ENCODE measurements at regions not wholly inside any gene's neighbourhood (a gene's known extent, or its start where the extent isn't known, plus 50 kb on each side); places are given as distances from the start of the nearest gene placed in this dataset.

- Mint-ChIP-seq H3K4me1 (no peaks in the 10 kb centered on the region), H3K36me3 (no peaks in the 10 kb centered on the region), H3K27me3 (peaks cover 17 to 23% of the 10 kb centered on the region in 2 donors), H3K4me3 (no peak overlapping the region), H3K9me3 (no peaks in the 10 kb centered on the region), H3K27ac (no peak overlapping the region)
- no peak for DNase-seq
- no peak for ATAC-seq (replicated peaks)
Observed at GRCh38 chr9:135369412-135369990, 110.1 kb upstream of the PPP1R26 start.

- DNase-seq (no peak), ATAC-seq (replicated peaks) (no peak)
- H3K4me3 Mint-ChIP-seq = no peak overlapping the region
- H3K36me3 Mint-ChIP-seq = no peaks in the 10 kb centered on the region
- H3K27me3 Mint-ChIP-seq = peaks cover 18 to 24% of the 10 kb centered on the region in 2 donors
- no peaks in the 10 kb centered on the region for H3K4me1 Mint-ChIP-seq
- H3K27ac Mint-ChIP-seq = no peak overlapping the region
- H3K9me3 Mint-ChIP-seq = no peaks in the 10 kb centered on the region
Observed at GRCh38 chr9:135370411-135371375, 108.9 kb upstream of the PPP1R26 start.

DNA sequence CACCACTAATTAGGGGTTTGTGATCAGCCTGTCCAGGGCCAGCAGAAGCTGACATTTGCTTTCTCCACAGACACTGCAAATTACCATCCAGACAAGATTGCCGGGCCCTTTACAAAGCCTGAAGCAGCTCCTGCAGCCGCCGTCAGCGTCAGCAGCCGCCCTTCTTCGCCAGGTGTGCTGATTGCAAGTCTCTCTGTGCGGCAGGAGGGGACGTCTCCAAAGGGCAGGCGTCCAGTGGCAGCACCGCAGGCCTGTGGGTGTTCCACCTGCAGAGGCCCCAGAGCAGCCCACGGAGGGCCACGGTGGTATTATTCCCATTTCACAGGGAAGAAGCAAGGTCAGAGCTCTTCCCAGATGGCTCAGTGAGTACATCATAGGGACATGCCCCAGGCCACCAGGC is 108.0 kb upstream of the PPP1R26 start:
- no peaks in the 10 kb centered on the region for H3K4me1 Mint-ChIP-seq
- H3K27me3 Mint-ChIP-seq = peaks cover 19% of the 10 kb centered on the region in 2 donors
- no peak overlapping the region for H3K27ac Mint-ChIP-seq
- DNase-seq (no peak), ATAC-seq (replicated peaks) (no peak)
- no peak overlapping the region for H3K4me3 Mint-ChIP-seq
- H3K9me3 Mint-ChIP-seq = no peaks in the 10 kb centered on the region
- H3K36me3 Mint-ChIP-seq = no peaks in the 10 kb centered on the region

DNA sequence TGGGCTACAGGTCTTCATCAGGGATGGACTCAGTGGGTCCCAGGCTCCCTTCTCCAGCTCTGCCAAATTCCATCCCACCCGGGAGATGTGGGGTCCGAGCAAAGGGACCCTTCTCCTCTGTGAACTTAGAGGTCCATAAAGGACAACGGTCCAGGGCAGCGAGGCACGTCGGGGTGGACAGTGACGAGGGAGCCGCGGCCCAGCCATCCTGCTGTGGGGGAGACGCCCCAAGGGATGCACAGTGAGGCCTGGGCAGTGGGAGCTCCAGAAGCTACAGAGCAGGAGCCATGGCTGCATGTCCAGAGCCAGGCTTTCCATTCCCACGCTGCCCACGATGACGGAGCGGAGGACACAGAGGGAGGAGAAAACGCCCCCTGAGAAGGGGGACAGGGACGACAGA is 107.5 kb upstream of the PPP1R26 start:
- Mint-ChIP-seq H3K36me3 (no peaks in the 10 kb centered on the region), H3K27ac (no peak overlapping the region), H3K4me1 (no peaks in the 10 kb centered on the region), H3K9me3 (no peaks in the 10 kb centered on the region), H3K27me3 (peaks cover 16 to 19% of the 10 kb centered on the region in 2 donors), H3K4me3 (no peak overlapping the region)
- DNase-seq = no peak
- no peak for ATAC-seq (replicated peaks)

- no peak overlapping the region for H3K27ac Mint-ChIP-seq
- ATAC-seq (replicated peaks) (no peak), DNase-seq (no peak)
- no peak overlapping the region for H3K4me3 Mint-ChIP-seq
- peaks cover 12 to 19% of the 10 kb centered on the region in 2 donors for H3K27me3 Mint-ChIP-seq
- no peaks in the 10 kb centered on the region for H3K36me3 Mint-ChIP-seq
- H3K4me1 Mint-ChIP-seq = no peaks in the 10 kb centered on the region
- no peaks in the 10 kb centered on the region for H3K9me3 Mint-ChIP-seq
Observed at GRCh38 chr9:135372501-135373008, 107.0 kb upstream of the PPP1R26 start.

- Mint-ChIP-seq H3K4me1 (no peaks in the 10 kb centered on the region), H3K36me3 (no peaks in the 10 kb centered on the region), H3K9me3 (no peaks in the 10 kb centered on the region), H3K27me3 (peaks cover 12 to 22% of the 10 kb centered on the region in 2 donors), H3K27ac (no peak overlapping the region), H3K4me3 (no peak overlapping the region)
- DNase-seq (no peak), ATAC-seq (replicated peaks) (no peak)
Observed at GRCh38 chr9:135373151-135373685, 106.4 kb upstream of the PPP1R26 start.

- DNase-seq (no peak), ATAC-seq (replicated peaks) (no peak)
- no peaks in the 10 kb centered on the region for H3K9me3 Mint-ChIP-seq
- H3K27me3 Mint-ChIP-seq = peaks cover 12 to 23% of the 10 kb centered on the region in 2 donors
- no peak overlapping the region for H3K27ac Mint-ChIP-seq
- H3K4me3 Mint-ChIP-seq = no peak overlapping the region
- no peaks in the 10 kb centered on the region for H3K36me3 Mint-ChIP-seq
- no peaks in the 10 kb centered on the region for H3K4me1 Mint-ChIP-seq
Observed at GRCh38 chr9:135373820-135374219, 105.8 kb upstream of the PPP1R26 start.

- Mint-ChIP-seq H3K27ac (no peak overlapping the region), H3K27me3 (peaks cover 12 to 23% of the 10 kb centered on the region in 2 donors), H3K4me1 (no peaks in the 10 kb centered on the region), H3K4me3 (no peak overlapping the region), H3K9me3 (peaks cover 0 to 1% of the 10 kb centered on the region in 2 donors), H3K36me3 (no peaks in the 10 kb centered on the region)
- DNase-seq = no peak
- ATAC-seq (replicated peaks) = no peak
Observed at GRCh38 chr9:135374591-135374990, 105.0 kb upstream of the PPP1R26 start.

DNA sequence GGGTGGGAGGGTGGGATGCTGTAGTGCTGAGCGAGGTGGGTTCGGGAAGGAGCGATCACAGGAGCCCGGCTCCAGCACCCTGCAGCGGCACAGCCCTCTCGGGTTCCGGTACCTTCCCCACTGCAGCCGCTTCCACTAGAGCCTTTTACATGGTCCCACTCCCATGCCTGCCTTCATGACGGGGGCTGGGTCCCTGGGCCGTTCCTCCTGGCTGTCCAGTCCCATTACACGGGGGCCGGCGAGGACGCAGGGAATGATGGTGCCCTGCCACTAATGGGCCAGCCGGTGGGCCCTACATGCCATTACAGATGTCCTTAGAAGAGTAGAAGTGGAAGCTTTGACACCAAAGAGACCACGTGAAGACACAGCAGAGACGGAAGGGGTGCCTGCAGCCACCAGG is 104.6 kb upstream of the PPP1R26 start:
- H3K4me1 Mint-ChIP-seq = no peaks in the 10 kb centered on the region
- no peak overlapping the region for H3K27ac Mint-ChIP-seq
- H3K36me3 Mint-ChIP-seq = no peaks in the 10 kb centered on the region
- no peak for DNase-seq
- ATAC-seq (replicated peaks) = no peak
- H3K4me3 Mint-ChIP-seq = no peak overlapping the region
- peaks cover 12 to 23% of the 10 kb centered on the region in 2 donors for H3K27me3 Mint-ChIP-seq
- peaks cover 0 to 1% of the 10 kb centered on the region in 2 donors for H3K9me3 Mint-ChIP-seq

GRCh38 chr9:135376511-135377265 is 102.9 kb upstream of the PPP1R26 start:
- H3K9me3 Mint-ChIP-seq = peaks cover 0 to 3% of the 10 kb centered on the region in 2 donors
- H3K27ac Mint-ChIP-seq = no peak overlapping the region
- peaks cover 12 to 23% of the 10 kb centered on the region in 2 donors for H3K27me3 Mint-ChIP-seq
- DNase-seq (no peak), ATAC-seq (replicated peaks) (no peak)
- H3K36me3 Mint-ChIP-seq = no peaks in the 10 kb centered on the region
- H3K4me3 Mint-ChIP-seq = no peak overlapping the region
- H3K4me1 Mint-ChIP-seq = no peaks in the 10 kb centered on the region

DNA sequence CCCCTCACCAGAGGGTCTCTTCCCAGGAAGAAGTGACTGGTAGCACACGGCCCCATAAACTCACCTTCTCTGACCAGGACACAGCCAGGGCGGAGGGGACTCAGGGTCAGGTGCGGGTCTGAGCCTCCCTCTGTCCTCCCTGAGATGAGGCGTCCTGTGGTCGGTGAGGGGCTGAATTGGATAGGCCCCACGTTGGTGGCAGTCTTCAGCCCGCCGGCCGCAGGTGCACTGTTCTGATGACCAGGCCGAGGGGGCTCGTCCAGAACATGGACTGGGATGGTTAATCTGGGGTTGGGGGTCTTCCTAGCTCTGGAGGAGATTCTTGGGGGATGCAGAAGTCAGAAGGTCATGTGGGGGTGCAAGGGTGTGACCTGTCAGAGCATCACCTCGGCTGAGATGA is 102.2 kb upstream of the PPP1R26 start:
- H3K4me3 Mint-ChIP-seq = no peak overlapping the region
- H3K4me1 Mint-ChIP-seq = no peaks in the 10 kb centered on the region
- H3K9me3 Mint-ChIP-seq = peaks cover 0 to 3% of the 10 kb centered on the region in 2 donors
- H3K27ac Mint-ChIP-seq = no peak overlapping the region
- DNase-seq = no peak
- no peaks in the 10 kb centered on the region for H3K36me3 Mint-ChIP-seq
- no peak for ATAC-seq (replicated peaks)
- peaks cover 12 to 26% of the 10 kb centered on the region in 2 donors for H3K27me3 Mint-ChIP-seq

DNA sequence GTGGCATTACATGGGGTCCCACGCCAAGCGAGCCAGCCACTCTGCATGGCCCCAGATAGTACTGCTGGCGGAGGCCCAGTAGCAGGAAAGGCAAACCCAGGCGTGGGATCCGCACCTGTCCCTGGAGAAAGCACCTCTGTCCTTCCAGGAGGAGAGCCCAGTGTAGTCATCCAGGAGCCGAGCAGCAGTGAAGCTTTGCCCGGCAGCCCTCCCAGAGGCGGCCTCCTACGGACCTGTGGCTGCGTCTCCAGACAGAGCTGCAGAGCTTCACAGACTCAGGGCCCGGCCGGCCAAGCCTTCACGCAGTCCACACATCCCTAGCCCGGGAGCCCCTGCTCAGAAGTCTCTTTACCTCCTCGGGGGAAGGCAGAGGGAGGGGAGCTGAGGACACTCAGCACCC is 100.8 kb upstream of the PPP1R26 start:
- no peak overlapping the region for H3K27ac Mint-ChIP-seq
- ATAC-seq (replicated peaks) (no peak), DNase-seq (no peak)
- no peaks in the 10 kb centered on the region for H3K4me1 Mint-ChIP-seq
- no peak overlapping the region for H3K4me3 Mint-ChIP-seq
- H3K27me3 Mint-ChIP-seq = peaks cover 14 to 25% of the 10 kb centered on the region in 2 donors
- peaks cover 0 to 3% of the 10 kb centered on the region in 2 donors for H3K9me3 Mint-ChIP-seq
- no peaks in the 10 kb centered on the region for H3K36me3 Mint-ChIP-seq

DNA sequence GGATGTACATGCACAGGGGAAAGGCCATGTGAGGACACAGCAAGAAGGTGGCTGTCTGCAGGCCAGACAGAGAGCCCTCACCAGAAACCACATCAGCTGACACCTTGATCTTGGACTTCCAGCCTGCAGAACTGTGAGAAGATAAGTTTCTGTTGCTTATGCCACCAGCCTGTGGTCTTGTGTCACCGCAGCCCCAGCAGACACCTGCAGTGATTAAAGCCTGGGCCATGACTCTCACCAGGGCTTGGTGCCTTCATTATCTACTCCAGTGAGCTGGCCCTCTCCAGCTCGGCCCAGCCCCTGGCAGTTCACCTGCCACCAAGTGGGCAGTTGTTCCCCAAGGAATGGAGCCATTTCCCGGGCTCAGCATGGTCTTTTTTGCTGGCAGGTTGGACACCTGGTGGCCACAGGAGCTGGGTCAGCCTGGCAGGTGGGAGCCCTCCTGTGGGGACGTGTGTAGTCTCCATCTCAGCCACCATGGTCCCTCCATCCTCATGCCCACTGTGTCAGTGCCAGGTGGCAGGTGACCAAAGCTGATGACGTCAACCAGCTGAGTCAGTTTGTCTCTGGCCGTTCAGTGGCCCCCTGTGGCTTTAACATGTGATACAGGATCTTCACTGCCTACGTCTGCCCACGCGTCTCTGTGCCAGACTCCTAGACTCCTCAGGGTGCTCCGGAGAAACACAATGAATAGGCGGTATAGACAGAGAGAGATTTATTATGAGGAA is 99.9 kb upstream of the PPP1R26 start:
- ATAC-seq (replicated peaks) = no peak
- Mint-ChIP-seq H3K36me3 (no peaks in the 10 kb centered on the region), H3K27me3 (peaks cover 10 to 17% of the 10 kb centered on the region in 2 donors), H3K9me3 (peaks cover 0 to 3% of the 10 kb centered on the region in 2 donors), H3K4me3 (no peak overlapping the region), H3K27ac (no peak overlapping the region), H3K4me1 (no peaks in the 10 kb centered on the region)
- no peak for DNase-seq
